ENCODE measurements at regions not wholly inside any gene's neighbourhood (a gene's known extent, or its start where the extent isn't known, plus 50 kb on each side); places are given as distances from the start of the nearest gene placed in this dataset.

DNA sequence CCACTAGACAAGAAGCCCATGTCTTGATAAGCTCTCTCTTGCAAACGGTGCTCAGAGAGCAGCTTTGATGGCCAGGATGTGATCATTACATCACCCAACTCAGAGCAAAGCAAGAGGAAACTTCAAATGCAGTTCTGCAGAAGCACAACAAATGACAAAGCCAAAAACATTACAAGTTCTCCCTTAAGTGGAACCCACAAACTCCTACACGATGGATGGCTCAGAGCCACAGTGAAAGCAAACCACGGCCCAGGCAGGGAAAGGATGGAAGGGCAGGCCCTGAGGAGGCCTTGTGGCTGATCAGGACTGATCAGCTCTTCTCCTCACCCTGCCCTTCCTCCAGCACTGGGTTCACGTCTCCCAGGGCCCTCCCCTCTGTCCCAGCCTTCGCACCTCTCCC, 326.4 kb downstream of the EIPR1 start:
- Histone ChIP-seq H3K79me2 (ENCODE audit: control insufficient read depth, insufficient read depth, low read length) (no peaks in the 10 kb centered on the region), H3K4me2 (ENCODE audit: low read length) (no peak overlapping the region), H3K4ac (ENCODE audit: low read depth, low read length) (no peak overlapping the region), H3K27me3 (ENCODE audit: insufficient read depth, low read length, poor library complexity) (no peaks in the 10 kb centered on the region), H3K79me1 (ENCODE audit: low read length) (no peaks in the 10 kb centered on the region), H3K23ac (ENCODE audit: low read length) (no peak overlapping the region), H3K9ac (ENCODE audit: low read length) (no peak overlapping the region), H3K56ac (ENCODE audit: low read length) (no peak overlapping the region), H2AK5ac (ENCODE audit: low read length) (no peak overlapping the region), H3K27ac (ENCODE audit: low read depth, low read length) (no peak overlapping the region), H2BK120ac (ENCODE audit: low read depth, low read length) (no peak overlapping the region), H3K36me3 (ENCODE audit: control insufficient read depth, insufficient read depth, low read length) (no peaks in the 10 kb centered on the region), H3K4me3 (ENCODE audit: low read length) (no peak overlapping the region), H4K5ac (ENCODE audit: low read length) (no peak overlapping the region), H3K18ac (ENCODE audit: low read length) (no peak overlapping the region), H2BK5ac (ENCODE audit: low read length) (no peak overlapping the region), H3K4me1 (ENCODE audit: control insufficient read depth, low read depth, low read length) (no peaks in the 10 kb centered on the region), H2BK15ac (replicated peaks; ENCODE audit: low read depth) (no peak overlapping the region), H4K8ac (ENCODE audit: low read depth, low read length) (no peak overlapping the region)
- no peak for DNase-seq
- no CpG with 5 or more reads among the region's 5 CpGs for WGBS (ENCODE audit: extremely low coverage, insufficient coverage, low lambda C conversion rate)

DNA sequence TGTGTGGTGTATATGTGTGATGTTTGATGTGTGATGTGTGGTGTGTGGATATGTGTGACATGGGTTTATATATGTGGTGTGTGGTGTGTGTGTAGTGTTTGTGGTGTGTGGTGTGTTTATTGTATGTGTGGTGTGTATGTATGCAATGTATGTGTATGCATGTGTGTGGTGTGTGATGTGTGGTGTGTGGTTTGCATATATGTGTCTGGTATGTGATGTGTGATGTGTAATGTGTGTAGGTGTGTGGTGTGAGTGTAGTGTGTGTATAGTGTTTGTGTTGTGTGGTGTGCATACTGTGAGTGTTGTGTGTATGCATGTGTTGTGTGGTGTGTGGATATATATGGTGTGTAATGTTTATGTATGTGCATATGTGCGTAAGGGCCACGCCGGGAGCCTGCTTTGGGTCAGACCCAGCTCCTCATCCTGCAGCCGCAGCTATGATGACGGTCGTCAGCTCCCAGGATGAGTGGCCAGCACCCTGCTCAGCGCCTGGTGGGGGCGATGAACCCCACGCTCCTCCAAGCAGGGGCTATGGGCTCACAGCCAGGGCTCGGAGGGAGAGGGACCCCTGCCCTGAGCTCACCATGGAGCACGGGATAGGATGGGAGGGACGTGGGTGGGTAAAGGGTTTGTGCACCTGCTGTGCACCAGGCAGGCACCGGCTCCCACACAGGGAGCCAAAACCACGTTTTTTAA, 331.3 kb downstream of the EIPR1 start:
- Histone ChIP-seq H3K27me3 (ENCODE audit: insufficient read depth, low read length, poor library complexity) (no peaks in the 10 kb centered on the region), H3K4me3 (ENCODE audit: low read length) (no peak overlapping the region), H3K79me1 (ENCODE audit: low read length) (no peaks in the 10 kb centered on the region), H4K5ac (ENCODE audit: low read length) (no peak overlapping the region), H3K9ac (ENCODE audit: low read length) (no peak overlapping the region), H4K8ac (ENCODE audit: low read depth, low read length) (no peak overlapping the region), H3K4me2 (ENCODE audit: low read length) (no peak overlapping the region), H3K4me1 (ENCODE audit: control insufficient read depth, low read depth, low read length) (no peaks in the 10 kb centered on the region), H2AK5ac (ENCODE audit: low read length) (no peak overlapping the region), H3K23ac (ENCODE audit: low read length) (no peak overlapping the region), H2BK5ac (ENCODE audit: low read length) (no peak overlapping the region), H3K18ac (ENCODE audit: low read length) (no peak overlapping the region), H2BK15ac (replicated peaks; ENCODE audit: low read depth) (no peak overlapping the region), H3K27ac (ENCODE audit: low read depth, low read length) (no peak overlapping the region), H3K79me2 (ENCODE audit: control insufficient read depth, insufficient read depth, low read length) (no peaks in the 10 kb centered on the region), H2BK120ac (ENCODE audit: low read depth, low read length) (no peak overlapping the region), H3K4ac (ENCODE audit: low read depth, low read length) (no peak overlapping the region), H3K56ac (ENCODE audit: low read length) (no peak overlapping the region), H3K36me3 (ENCODE audit: control insufficient read depth, insufficient read depth, low read length) (no peaks in the 10 kb centered on the region)
- no peak for DNase-seq
- WGBS (ENCODE audit: extremely low coverage, insufficient coverage, low lambda C conversion rate), result no CpG with 5 or more reads among the region's 14 CpGs

DNA sequence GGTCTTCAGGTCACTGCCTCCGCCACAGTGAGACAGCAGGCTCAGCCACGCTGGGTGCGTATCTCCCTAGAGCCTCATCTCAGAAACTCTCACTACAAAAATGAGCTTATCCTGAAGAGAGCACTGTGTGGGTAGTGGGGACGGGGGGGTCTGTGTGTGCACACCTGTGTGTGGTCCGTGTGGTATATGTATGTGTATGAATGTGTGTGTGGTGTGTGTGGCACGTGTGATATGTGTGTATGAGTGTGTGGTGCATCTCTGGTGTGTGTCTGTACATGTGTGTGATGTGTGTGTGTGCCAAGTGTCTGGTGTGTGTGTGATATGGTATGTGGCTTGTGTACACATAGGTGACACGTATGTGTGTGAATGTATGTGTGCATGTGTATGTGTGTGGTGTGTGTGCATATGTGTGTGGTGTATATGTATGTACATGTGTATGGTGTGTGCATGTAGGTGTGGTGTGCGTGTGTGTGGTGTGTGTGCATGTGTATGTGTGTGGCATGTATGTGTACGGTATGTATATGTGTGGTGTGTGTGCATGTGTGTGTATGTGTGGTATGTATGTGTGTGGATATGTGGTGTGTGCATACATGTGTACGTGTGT, 332.2 kb downstream of the EIPR1 start:
- Histone ChIP-seq H3K18ac (ENCODE audit: low read length) (no peak overlapping the region), H3K27ac (ENCODE audit: low read depth, low read length) (no peak overlapping the region), H3K4ac (ENCODE audit: low read depth, low read length) (no peak overlapping the region), H3K4me2 (ENCODE audit: low read length) (no peak overlapping the region), H3K27me3 (ENCODE audit: insufficient read depth, low read length, poor library complexity) (no peaks in the 10 kb centered on the region), H3K23ac (ENCODE audit: low read length) (no peak overlapping the region), H3K4me3 (ENCODE audit: low read length) (peak overlapping the region; percentile 17), H3K36me3 (ENCODE audit: control insufficient read depth, insufficient read depth, low read length) (no peaks in the 10 kb centered on the region), H2BK5ac (ENCODE audit: low read length) (no peak overlapping the region), H4K5ac (ENCODE audit: low read length) (no peak overlapping the region), H3K79me2 (ENCODE audit: control insufficient read depth, insufficient read depth, low read length) (no peaks in the 10 kb centered on the region), H2BK15ac (replicated peaks; ENCODE audit: low read depth) (no peak overlapping the region), H2AK5ac (ENCODE audit: low read length) (no peak overlapping the region), H3K56ac (ENCODE audit: low read length) (no peak overlapping the region), H3K9ac (ENCODE audit: low read length) (no peak overlapping the region), H3K79me1 (ENCODE audit: low read length) (no peaks in the 10 kb centered on the region), H4K8ac (ENCODE audit: low read depth, low read length) (no peak overlapping the region), H3K4me1 (ENCODE audit: control insufficient read depth, low read depth, low read length) (no peaks in the 10 kb centered on the region), H2BK120ac (ENCODE audit: low read depth, low read length) (no peak overlapping the region)
- DNase-seq, result no peak
- no CpG with 5 or more reads among the region's 10 CpGs for WGBS (ENCODE audit: extremely low coverage, insufficient coverage, low lambda C conversion rate)

DNA sequence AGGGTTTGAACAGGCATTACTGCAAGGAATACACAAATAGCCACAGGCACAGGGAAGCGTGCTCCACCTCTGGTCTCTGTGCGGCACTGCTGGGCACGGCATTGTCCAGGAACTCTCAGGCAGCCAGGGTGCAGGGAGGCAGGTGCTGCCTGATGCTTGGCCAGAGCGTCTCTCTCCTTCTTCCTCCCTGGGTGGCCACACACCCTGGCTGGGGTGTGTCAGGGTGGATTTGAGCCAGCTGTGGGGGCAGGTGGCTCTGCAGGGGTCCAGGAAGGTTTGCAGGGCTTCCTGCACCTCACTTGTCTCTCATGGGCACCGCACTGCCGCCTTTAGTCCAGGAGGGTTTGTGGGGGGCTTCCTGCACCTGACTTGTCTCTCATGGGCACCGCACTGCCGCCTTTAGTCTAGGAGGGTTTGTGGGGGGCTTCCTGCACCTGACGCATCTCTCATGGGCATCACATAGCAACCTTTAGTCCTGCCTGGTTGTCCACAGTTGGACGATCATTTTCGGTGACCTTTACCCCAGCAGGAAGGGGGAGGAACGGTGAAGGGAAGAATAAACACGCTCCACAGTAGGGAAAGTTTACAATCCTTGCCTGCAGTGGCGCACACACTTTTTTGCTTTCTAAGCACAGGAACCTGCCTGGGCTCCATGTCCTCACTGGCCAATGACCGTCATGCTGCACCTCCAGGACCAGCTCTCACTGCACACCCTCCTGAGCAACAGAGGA, 332.9 kb downstream of the EIPR1 start:
- H3K4me2 ChIP-seq (ENCODE audit: low read length), result no peak overlapping the region
- no peaks in the 10 kb centered on the region for H3K36me3 ChIP-seq (ENCODE audit: control insufficient read depth, insufficient read depth, low read length)
- no peaks in the 10 kb centered on the region for H3K79me1 ChIP-seq (ENCODE audit: low read length)
- H2BK15ac ChIP-seq (replicated peaks; ENCODE audit: low read depth), result no peak overlapping the region
- H2BK120ac ChIP-seq (ENCODE audit: low read depth, low read length), result no peak overlapping the region
- no peak overlapping the region for H2AK5ac ChIP-seq (ENCODE audit: low read length)
- no CpG with 5 or more reads among the region's 15 CpGs for WGBS (ENCODE audit: extremely low coverage, insufficient coverage, low lambda C conversion rate)
- H3K18ac ChIP-seq (ENCODE audit: low read length), result no peak overlapping the region
- no peak overlapping the region for H4K5ac ChIP-seq (ENCODE audit: low read length)
- no peak overlapping the region for H3K4ac ChIP-seq (ENCODE audit: low read depth, low read length)
- no peak overlapping the region for H3K27ac ChIP-seq (ENCODE audit: low read depth, low read length)
- no peaks in the 10 kb centered on the region for H3K4me1 ChIP-seq (ENCODE audit: control insufficient read depth, low read depth, low read length)
- no peak overlapping the region for H3K4me3 ChIP-seq (ENCODE audit: low read length)
- no peaks in the 10 kb centered on the region for H3K79me2 ChIP-seq (ENCODE audit: control insufficient read depth, insufficient read depth, low read length)
- no peak overlapping the region for H2BK5ac ChIP-seq (ENCODE audit: low read length)
- H3K56ac ChIP-seq (ENCODE audit: low read length), result no peak overlapping the region
- no peaks in the 10 kb centered on the region for H3K27me3 ChIP-seq (ENCODE audit: insufficient read depth, low read length, poor library complexity)
- no peak overlapping the region for H3K23ac ChIP-seq (ENCODE audit: low read length)
- no peak overlapping the region for H3K9ac ChIP-seq (ENCODE audit: low read length)
- no peak for DNase-seq
- H4K8ac ChIP-seq (ENCODE audit: low read depth, low read length), result no peak overlapping the region

DNA sequence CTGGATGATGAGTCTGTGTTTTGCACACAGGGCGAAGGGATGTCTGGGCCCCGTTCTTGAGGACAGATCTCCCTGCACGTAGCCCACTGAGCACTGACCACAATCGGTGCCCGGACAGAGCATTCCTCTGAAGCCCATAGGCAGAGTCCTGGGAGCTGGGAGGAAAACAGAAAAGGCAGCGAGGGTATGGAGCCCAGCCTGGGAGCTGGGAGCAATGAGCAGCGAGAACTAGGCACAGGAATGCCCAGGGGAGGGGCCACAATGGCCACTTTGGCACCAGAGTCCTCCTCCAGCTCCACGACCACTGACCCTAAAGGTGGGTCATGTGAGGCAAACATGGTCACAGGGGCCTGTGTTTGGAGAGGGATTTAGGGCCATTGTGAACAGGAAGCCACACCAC, 333.9 kb downstream of the EIPR1 start:
- Histone ChIP-seq H3K18ac (ENCODE audit: low read length) (no peak overlapping the region), H3K4me1 (ENCODE audit: control insufficient read depth, low read depth, low read length) (no peaks in the 10 kb centered on the region), H3K27me3 (ENCODE audit: insufficient read depth, low read length, poor library complexity) (no peaks in the 10 kb centered on the region), H3K23ac (ENCODE audit: low read length) (no peak overlapping the region), H4K5ac (ENCODE audit: low read length) (no peak overlapping the region), H3K4ac (ENCODE audit: low read depth, low read length) (no peak overlapping the region), H2AK5ac (ENCODE audit: low read length) (no peak overlapping the region), H3K79me2 (ENCODE audit: control insufficient read depth, insufficient read depth, low read length) (no peaks in the 10 kb centered on the region), H3K27ac (ENCODE audit: low read depth, low read length) (no peak overlapping the region), H2BK15ac (replicated peaks; ENCODE audit: low read depth) (no peak overlapping the region), H3K79me1 (ENCODE audit: low read length) (no peaks in the 10 kb centered on the region), H3K9ac (ENCODE audit: low read length) (no peak overlapping the region), H3K36me3 (ENCODE audit: control insufficient read depth, insufficient read depth, low read length) (no peaks in the 10 kb centered on the region), H3K4me3 (ENCODE audit: low read length) (no peak overlapping the region), H3K56ac (ENCODE audit: low read length) (no peak overlapping the region), H3K4me2 (ENCODE audit: low read length) (no peak overlapping the region), H2BK120ac (ENCODE audit: low read depth, low read length) (no peak overlapping the region), H4K8ac (ENCODE audit: low read depth, low read length) (no peak overlapping the region), H2BK5ac (ENCODE audit: low read length) (no peak overlapping the region)
- WGBS (ENCODE audit: extremely low coverage, insufficient coverage, low lambda C conversion rate), result no CpG with 5 or more reads among the region's 8 CpGs
- DNase-seq, result no peak

All from mesendoderm (in vitro differentiated cells).